ENCODE measurements at regions not wholly inside any gene's neighbourhood (a gene's known extent, or its start where the extent isn't known, plus 50 kb on each side); places are given as distances from the start of the nearest gene placed in this dataset.

GRCh38 chr13:87867426-87867825 lies 196.3 kb downstream of the SLITRK5 start:
- intact Hi-C loops (cut with DNase I) = no loop called here
- ATAC-seq (ENCODE audit: poor library complexity) = no peak
- no peak for DNase-seq

DNA sequence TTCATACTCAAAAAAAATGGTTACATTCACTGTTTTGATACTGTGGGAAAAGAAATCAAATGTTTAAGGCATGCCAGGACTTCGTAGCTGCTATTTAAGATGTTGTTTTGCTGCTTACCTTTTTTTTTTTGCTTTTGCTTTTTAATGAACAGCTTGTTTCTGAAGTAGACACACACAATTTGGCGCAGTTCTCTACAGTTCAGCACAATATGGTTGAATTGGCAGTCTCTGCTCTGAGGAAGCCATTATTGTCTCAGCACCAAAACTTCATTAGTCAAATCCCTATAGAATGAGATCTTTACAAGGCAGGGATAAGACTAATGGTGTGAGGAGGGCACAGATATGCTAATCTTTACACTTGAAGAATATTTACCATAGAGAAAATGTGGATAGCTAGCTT lies 197.6 kb downstream of the SLITRK5 start:
- intact Hi-C loops (cut with DNase I) = no loop called here
- ATAC-seq (ENCODE audit: poor library complexity) (no peak), DNase-seq (no peak)

DNA sequence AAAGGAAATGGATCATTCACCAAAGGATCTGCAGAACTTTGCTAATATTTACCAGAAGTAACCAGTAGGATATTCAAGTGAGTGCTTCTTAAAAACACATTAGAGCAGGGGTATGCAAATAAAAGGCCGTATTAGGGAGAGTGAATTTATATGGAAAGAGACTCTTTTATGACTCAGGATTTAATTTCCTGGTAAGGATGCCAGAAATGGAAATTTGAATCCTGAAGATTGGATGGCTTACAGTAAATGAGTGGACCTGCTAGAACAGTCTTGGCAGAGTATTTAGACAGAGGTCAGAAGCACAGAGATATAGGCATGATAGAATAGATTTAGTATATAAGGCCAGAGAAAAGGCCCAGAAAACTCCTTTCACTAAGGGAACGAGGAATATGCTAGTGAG lies 201.6 kb downstream of the SLITRK5 start:
- DNase-seq = no peak
- intact Hi-C loops (cut with DNase I) = no loop called here
- ATAC-seq (ENCODE audit: poor library complexity) = no peak

DNA sequence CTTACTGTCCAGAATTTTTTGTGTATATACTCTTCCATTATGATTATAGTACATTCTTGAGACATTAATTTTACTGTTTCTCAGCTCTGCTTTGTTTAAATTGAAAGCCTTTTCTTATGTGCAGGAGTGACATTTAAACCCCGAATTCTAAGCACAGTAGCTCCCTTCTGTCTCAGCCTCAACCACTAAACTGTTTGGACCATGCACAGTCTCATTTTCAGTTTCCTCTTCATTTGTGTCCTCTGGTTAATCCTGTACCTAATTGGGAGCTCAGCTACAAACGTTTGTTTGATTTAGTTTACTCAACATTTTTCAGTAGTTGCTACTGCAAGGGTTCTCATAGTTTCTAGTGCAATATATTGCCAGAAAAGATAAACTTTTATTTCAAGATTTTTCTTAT lies 206.3 kb downstream of the SLITRK5 start:
- ATAC-seq (ENCODE audit: poor library complexity) (no peak), DNase-seq (no peak)
- intact Hi-C loops (cut with DNase I) = no loop called here

DNA sequence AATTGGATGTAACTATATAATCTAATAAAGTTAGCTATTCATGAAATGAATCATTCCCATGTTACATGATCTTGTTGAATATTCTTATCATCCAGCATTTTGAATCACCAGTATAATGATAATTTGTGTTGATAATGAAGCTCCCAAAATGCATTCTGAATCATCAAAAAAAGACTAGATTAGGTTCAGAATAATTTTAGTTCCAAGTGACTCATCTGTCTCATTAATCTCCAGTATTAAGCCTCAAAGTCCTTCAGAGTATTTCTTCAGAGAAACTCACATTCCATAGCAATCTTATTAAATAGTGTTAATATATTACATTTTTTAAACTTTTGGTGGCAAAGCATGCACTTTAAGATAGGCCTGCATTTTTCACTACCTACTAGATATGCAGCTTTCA lies 207.5 kb downstream of the SLITRK5 start:
- DNase-seq (no peak), ATAC-seq (ENCODE audit: poor library complexity) (no peak)
- intact Hi-C loops (cut with DNase I) = no loop called here

DNA sequence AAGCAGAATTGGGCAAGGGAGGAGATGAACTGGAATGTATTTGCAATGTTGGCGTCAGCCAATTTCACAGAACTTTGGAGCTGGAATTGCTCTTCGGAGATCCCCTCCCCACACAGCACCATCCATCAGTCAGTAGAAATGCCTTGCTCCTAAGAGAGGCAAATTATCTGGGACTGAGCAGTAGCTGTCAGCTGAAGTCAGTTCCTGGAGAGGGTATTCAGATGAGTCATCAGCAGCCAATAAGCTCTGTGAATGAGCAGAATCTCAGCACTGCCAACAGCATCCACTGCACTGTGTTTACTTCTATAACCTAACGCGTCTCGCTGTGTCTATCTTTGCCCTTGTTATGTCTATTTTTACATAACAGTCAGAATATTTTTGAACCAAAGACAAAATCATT lies 213.7 kb downstream of the SLITRK5 start:
- DNase-seq (no peak), ATAC-seq (ENCODE audit: poor library complexity) (no peak)
- intact Hi-C loops (cut with DNase I) = no loop called here

DNA sequence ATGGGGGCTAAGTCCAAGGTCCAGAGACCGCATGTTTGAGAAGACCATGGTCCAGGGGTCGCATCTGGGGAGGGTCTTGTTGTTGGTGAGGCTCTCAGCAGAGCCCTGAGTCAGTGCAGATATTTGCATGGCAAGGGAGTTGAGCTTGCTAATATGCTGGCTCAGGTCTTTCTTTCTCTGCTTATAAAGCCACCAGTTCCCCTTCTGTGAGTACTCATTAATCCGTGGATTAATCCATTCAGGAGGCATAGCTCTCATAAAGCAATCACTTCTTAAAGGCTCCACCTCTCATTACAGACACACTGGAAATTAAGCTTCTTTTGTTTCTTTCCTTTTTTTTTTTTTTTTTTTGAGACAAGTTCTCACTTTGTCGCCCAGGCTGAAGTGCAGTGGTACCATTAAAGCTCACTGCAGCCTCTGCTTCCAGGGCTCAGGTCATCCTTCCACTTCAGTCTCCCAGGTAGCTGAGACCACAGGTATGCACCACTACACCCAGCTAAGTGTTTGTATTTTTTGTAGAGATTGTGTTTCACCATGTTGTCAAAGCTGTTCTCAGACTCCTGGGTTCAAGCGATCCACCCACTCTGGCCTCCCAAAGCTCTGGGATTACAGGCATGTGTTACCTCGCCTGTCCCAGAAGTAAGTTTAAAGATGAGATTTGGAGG lies 216.4 kb downstream of the SLITRK5 start:
- intact Hi-C loops (cut with DNase I) = no loop called here
- ATAC-seq (ENCODE audit: poor library complexity) (no peak), DNase-seq (no peak)

- intact Hi-C loops (cut with DNase I) = no loop called here
- DNase-seq (no peak), ATAC-seq (ENCODE audit: poor library complexity) (no peak)
These were observed 218.1 kb downstream of the SLITRK5 start for GRCh38 chr13:87889254-87889653.

GRCh38 chr13:87893186-87893585 lies 222.0 kb downstream of the SLITRK5 start:
- no peak for DNase-seq
- no peak for ATAC-seq (ENCODE audit: poor library complexity)
- intact Hi-C loops (cut with DNase I) = no loop called here

GRCh38 chr13:87894059-87894458 lies 222.9 kb downstream of the SLITRK5 start:
- intact Hi-C loops (cut with DNase I) = no loop called here
- no peak for ATAC-seq (ENCODE audit: poor library complexity)
- DNase-seq = no peak

GRCh38 chr13:87903553-87903952 lies 232.4 kb downstream of the SLITRK5 start:
- intact Hi-C loops (cut with DNase I) = no loop called here
- ATAC-seq (ENCODE audit: poor library complexity) (no peak), DNase-seq (no peak)

GRCh38 chr13:87906411-87906810 lies 235.2 kb downstream of the SLITRK5 start:
- intact Hi-C loops (cut with DNase I) = no loop called here
- DNase-seq (no peak), ATAC-seq (ENCODE audit: poor library complexity) (no peak)

DNA sequence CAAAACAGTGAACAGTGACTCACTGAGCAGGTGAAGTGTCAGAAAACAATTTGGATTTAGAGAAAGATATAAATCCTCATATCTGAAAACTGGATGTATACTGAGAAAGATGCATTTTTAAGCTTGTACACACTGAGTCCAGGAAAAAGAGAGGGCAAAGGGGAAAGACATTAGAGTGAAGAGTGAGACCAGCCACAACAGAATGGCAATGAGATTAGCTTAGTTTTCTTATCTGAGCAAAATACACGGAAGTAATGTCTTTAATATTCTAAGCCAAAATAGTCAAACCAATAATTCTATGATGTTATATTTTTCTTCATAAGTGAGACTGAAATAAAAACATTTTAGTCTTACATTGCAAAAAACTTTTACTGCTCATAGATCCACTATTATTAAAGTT lies 236.0 kb downstream of the SLITRK5 start:
- intact Hi-C loops (cut with DNase I) = no loop called here
- DNase-seq = no peak
- ATAC-seq (ENCODE audit: poor library complexity) = no peak

DNA sequence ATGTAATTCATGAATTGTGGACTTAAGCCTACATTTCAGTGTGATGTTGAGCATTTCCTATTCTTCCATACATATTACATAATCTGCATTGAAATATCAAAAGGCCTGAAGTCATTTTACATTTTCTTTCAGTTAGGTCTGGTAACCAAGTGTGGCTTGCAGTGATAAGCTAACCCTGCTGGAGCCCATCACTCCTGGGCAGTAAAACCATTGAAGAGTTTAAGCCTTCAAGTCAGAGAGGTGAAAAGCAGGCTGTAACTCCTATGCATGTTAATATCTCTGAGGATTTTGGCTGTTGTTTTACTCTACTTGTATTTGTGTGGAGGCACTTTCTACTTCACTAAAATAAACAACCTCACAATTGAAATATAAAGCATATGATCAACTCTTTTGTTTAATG lies 248.8 kb downstream of the SLITRK5 start:
- ATAC-seq (ENCODE audit: poor library complexity) = no peak
- intact Hi-C loops (cut with DNase I) = no loop called here
- DNase-seq = no peak

- no peak for ATAC-seq (ENCODE audit: poor library complexity)
- DNase-seq = no peak
- intact Hi-C loops (cut with DNase I) = no loop called here
These were observed 252.6 kb downstream of the SLITRK5 start for GRCh38 chr13:87923753-87924152.

GRCh38 chr13:87925006-87925405 lies 253.8 kb downstream of the SLITRK5 start:
- intact Hi-C loops (cut with DNase I) = no loop called here

DNA sequence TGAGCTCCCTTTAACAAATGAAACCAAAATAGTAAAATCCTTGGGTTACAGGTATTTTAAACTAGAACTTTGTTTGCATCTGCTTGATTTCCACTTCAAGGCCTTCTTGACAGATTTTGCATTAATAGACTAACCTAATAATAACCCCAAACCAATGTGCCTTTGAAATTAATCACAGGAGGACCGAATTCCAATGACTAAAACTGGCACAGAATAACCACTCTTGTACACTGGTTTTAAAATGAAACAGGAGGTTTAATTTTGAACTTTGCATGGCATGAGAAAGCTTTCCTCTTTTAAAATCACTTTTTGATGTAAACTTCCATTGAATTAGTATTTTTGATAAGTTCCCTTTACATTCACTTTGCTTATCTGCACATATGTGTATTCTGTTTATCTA lies 269.6 kb downstream of the SLITRK5 start:
- DNase-seq (no peak), ATAC-seq (ENCODE audit: poor library complexity) (no peak)
- intact Hi-C loops (cut with DNase I) = no loop called here

More at GRCh38 chr13:87925006-87925405, 253.8 kb downstream of the SLITRK5 start:
- no peak for ATAC-seq (ENCODE audit: poor library complexity)
- DNase-seq = no peak

DNA sequence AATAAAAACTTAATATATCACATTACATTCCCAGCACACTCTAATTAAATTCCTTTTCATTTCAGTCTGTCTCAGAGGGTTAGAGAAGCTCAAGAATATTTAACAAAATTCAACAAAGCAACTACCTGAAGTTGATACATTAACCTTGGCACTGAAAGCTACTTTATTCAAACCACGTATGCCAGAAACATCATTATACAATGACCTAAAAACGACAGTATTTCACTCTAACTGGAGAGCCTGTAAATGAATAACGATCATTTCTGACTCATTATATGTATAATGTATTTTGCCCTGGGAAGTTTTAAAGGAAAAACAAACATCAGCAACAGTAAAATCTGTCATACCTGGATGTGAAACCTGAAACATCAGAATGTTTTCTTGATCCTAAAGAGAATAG lies 270.1 kb downstream of the SLITRK5 start:
- intact Hi-C loops (cut with DNase I) = no loop called here
- DNase-seq (no peak), ATAC-seq (ENCODE audit: poor library complexity) (no peak)

DNA sequence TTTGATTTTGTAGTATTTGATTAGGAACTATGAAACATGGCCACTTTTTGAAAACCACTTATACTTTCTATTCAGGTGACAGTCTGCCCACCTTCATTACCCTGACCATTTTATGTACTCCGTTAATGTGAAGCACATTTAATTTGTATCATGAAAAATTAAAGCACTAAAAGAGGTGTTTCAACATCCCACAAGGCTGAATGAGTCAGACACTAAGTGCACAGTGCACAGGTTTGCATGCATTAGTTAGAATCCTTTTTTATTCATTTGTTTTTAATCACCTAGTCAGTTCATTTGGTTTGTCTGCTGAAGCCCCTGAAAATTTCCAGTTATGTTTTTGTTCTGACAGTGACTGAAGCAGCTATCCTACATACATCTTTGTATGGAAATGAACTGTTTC lies 271.0 kb downstream of the SLITRK5 start:
- intact Hi-C loops (cut with DNase I) = no loop called here
- ATAC-seq (ENCODE audit: poor library complexity) (no peak), DNase-seq (no peak)

- intact Hi-C loops (cut with DNase I) = no loop called here
- no peak for ATAC-seq (ENCODE audit: poor library complexity)
- DNase-seq = no peak
These were observed 272.9 kb downstream of the SLITRK5 start for GRCh38 chr13:87944038-87944437.

DNA sequence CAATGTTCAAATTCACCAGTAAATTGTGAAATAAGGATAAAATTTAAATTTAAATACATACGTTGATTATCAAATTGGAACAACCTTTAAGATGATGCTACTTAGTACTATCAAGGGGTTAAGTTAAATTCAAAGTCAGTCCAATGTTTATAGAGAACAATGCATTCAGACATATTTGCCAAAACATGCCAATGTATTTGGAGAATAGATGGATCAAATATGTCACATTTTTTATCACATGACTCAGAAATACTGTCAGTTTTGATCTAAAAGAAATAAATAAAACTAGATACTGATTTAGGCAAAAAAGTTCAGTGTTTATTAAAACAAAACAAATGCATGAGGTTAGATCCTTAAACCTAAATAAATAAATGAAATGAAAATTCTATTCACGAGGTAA lies 281.2 kb downstream of the SLITRK5 start:
- ATAC-seq (ENCODE audit: poor library complexity) (no peak), DNase-seq (no peak)
- intact Hi-C loops (cut with DNase I) = no loop called here

Data from Right ventricle myocardium superior (tissue), 1 donor.